ENCODE measurements at regions not wholly inside any gene's neighbourhood (a gene's known extent, or its start where the extent isn't known, plus 50 kb on each side); places are given as distances from the start of the nearest gene placed in this dataset.

GRCh38 chr21:17406202-17406601, 106.6 kb upstream of the CXADR start:
- no peak for TF ChIP-seq CTCF (conservative IDR thresholded peaks at IDR 0.05)
- no peak for TF ChIP-seq ZFX (IDR thresholded peaks at IDR 0.05)

Measured in C4-2B (cell line).